ENCODE measurements at regions not wholly inside any gene's neighbourhood (a gene's known extent, or its start where the extent isn't known, plus 50 kb on each side); places are given as distances from the start of the nearest gene placed in this dataset.

DNA sequence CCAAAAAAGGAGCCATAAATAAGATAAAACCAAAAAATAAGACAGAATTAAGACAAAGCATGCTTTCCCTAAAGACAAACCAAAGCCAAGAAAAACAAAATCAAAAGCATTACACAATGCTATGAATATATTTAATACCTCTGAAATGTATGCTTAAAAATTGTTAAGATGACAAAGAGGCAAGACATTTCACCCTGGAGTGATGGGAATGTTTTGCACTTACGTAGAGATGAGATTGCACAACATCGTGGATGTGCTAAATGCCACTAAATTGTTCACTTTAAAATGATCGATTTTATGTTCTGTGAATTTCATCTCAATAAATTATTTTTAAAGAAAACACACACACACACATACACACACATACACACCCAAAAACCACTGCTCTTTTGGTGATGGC is 386.6 kb upstream of the KLHL29 start:
- no peak for TF ChIP-seq POLR2A (IDR thresholded peaks at IDR 0.05)
- TF ChIP-seq, protein P1, sequence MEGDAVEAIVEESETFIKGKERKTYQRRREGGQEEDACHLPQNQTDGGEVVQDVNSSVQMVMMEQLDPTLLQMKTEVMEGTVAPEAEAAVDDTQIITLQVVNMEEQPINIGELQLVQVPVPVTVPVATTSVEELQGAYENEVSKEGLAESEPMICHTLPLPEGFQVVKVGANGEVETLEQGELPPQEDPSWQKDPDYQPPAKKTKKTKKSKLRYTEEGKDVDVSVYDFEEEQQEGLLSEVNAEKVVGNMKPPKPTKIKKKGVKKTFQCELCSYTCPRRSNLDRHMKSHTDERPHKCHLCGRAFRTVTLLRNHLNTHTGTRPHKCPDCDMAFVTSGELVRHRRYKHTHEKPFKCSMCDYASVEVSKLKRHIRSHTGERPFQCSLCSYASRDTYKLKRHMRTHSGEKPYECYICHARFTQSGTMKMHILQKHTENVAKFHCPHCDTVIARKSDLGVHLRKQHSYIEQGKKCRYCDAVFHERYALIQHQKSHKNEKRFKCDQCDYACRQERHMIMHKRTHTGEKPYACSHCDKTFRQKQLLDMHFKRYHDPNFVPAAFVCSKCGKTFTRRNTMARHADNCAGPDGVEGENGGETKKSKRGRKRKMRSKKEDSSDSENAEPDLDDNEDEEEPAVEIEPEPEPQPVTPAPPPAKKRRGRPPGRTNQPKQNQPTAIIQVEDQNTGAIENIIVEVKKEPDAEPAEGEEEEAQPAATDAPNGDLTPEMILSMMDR (IDR thresholded peaks at IDR 0.05 in 4 of 5, conservative IDR thresholded peaks at IDR 0.05 in 1 of 5): no peak
- Histone ChIP-seq H3K27ac (no peak overlapping the region), H3K4me1 (no peaks in the 10 kb centered on the region), H3K4me3 (no peak overlapping the region), H3K27me3 (no peaks in the 10 kb centered on the region), H3K36me3 (no peaks in the 10 kb centered on the region), H3K9me3 (no peaks in the 10 kb centered on the region)
- no peak for DNase-seq
- intact Hi-C loops (cut with DNase I; ENCODE audit: low total_unique reads) (no loop called here), in situ Hi-C loops (cut with MboI; ENCODE audit: low sequenced_read_pairs in 4 of 4) (no loop called here)
- ATAC-seq: no peak

DNA sequence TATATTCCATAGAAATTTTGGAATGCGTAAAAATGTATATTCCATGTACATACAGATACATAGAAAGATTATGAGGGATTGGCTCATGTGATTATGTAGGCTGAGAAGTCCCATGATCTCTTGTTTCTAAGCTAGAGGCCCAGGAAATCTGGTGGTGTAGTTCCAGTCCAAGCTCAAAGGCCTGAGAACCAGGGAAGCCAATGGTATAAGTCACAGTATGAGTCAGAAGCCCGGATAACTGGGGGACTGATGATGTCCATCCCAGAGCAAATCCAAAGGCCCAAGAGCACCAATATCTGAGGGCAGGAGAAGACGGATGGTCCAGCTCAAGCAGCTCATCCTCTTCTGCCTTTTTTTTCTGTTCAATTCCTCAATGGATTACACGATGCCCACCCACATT is 385.0 kb upstream of the KLHL29 start:
- DNase-seq (no peak), ATAC-seq (no peak)
- Histone ChIP-seq H3K4me1 (no peaks in the 10 kb centered on the region), H3K27ac (no peak overlapping the region), H3K9me3 (no peaks in the 10 kb centered on the region), H3K27me3 (no peaks in the 10 kb centered on the region), H3K4me3 (no peak overlapping the region), H3K36me3 (no peaks in the 10 kb centered on the region)
- no peak for TF ChIP-seq POLR2A (IDR thresholded peaks at IDR 0.05)
- TF ChIP-seq, protein P1 (IDR thresholded peaks at IDR 0.05 in 4 of 5, conservative IDR thresholded peaks at IDR 0.05 in 1 of 5): no peak
- in situ Hi-C loops (cut with MboI; ENCODE audit: low sequenced_read_pairs in 4 of 4) (no loop called here), intact Hi-C loops (cut with DNase I; ENCODE audit: low total_unique reads) (no loop called here)

DNA sequence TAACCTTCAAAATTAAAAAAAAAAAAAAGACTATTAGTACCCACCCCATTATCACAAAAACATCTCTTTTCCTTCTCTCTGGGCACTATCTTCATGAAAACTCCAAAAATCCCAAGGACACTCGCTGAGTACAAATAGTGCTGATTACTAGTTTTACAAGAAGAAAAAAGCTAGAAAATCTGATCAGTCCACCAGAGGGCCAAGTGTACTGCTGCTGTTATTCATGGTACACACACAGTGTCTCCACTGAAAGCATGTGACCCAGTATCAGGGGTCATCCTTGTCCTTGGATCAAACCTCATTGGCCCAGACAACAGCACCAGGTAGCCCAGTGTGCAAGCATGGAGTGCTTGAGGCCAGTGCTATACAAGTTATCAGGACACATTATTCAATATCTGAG is 382.7 kb upstream of the KLHL29 start:
- H3K4me1 ChIP-seq: no peaks in the 10 kb centered on the region
- H3K36me3 ChIP-seq: no peaks in the 10 kb centered on the region
- intact Hi-C loops (cut with DNase I; ENCODE audit: low total_unique reads): no loop called here
- no peak overlapping the region for H3K27ac ChIP-seq
- no peak overlapping the region for H3K4me3 ChIP-seq
- H3K27me3 ChIP-seq: no peaks in the 10 kb centered on the region
- H3K9me3 ChIP-seq: no peaks in the 10 kb centered on the region
- DNase-seq: no peak
- TF ChIP-seq, protein P1 (IDR thresholded peaks at IDR 0.05 in 4 of 5, conservative IDR thresholded peaks at IDR 0.05 in 1 of 5): no peak
- TF ChIP-seq POLR2A (IDR thresholded peaks at IDR 0.05): no peak
- in situ Hi-C loops (cut with MboI; ENCODE audit: low sequenced_read_pairs in 4 of 4): no loop called here
- ATAC-seq: no peak

DNA sequence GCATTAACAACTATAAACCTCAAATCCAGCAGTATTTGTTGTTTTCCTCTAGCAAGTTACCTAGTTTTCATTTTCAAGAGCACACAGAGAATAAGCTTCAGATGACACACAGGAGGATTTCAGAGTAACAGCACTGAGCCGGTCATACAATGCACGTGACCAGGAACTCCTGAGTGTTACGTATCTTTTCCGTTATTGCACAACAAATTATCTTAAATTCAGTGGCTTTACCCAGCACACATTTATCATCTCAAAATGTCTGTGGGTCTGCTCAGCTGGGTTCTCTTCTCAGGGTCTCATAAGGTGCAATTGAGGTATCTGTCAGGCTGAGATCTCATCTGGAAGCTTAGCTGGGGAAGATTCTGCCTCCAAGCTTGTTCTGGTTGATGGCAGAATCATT is 379.5 kb upstream of the KLHL29 start:
- intact Hi-C loops (cut with DNase I; ENCODE audit: low total_unique reads): no loop called here
- in situ Hi-C loops (cut with MboI; ENCODE audit: low sequenced_read_pairs in 4 of 4): no loop called here
- TF ChIP-seq, protein P1 (IDR thresholded peaks at IDR 0.05 in 4 of 5, conservative IDR thresholded peaks at IDR 0.05 in 1 of 5): no peak
- no peak for TF ChIP-seq POLR2A (IDR thresholded peaks at IDR 0.05)
- Histone ChIP-seq H3K36me3 (no peaks in the 10 kb centered on the region), H3K27ac (no peak overlapping the region), H3K9me3 (no peaks in the 10 kb centered on the region), H3K4me3 (no peak overlapping the region), H3K27me3 (no peaks in the 10 kb centered on the region), H3K4me1 (no peaks in the 10 kb centered on the region)
- no peak for DNase-seq
- ATAC-seq: no peak

DNA sequence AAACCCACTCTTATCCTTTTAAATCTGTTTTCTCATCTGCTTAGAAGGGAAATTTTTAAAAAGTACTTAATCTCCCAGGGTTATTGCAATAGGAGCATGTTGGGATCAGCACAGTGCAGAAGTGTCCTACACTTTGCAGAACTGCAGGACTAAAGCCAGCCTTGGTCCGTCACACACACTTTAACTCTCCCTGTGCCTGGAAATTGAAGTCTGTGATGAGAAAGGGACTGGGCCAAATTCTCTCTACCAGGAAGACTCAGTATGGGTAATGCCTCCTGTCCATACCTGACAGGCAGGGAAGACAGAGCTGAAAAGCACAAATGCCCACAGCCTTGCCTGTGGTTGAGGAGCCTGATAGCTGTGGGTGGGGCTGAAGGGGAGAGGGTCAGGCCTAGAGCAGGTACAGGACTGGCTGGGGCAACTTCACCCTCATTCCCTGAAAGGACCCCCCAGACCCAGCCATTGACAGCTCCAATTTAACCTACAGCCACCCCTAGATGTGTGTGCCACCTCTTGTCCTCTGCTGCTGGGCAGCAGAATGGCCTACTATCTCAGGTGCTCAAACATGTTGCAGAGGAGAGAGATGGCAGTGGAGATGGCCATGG is 377.2 kb upstream of the KLHL29 start:
- Histone ChIP-seq H3K27me3 (no peaks in the 10 kb centered on the region), H3K9me3 (no peaks in the 10 kb centered on the region), H3K4me3 (no peak overlapping the region), H3K36me3 (no peaks in the 10 kb centered on the region), H3K27ac (no peak overlapping the region), H3K4me1 (no peaks in the 10 kb centered on the region)
- intact Hi-C loops (cut with DNase I; ENCODE audit: low total_unique reads): no loop called here
- in situ Hi-C loops (cut with MboI; ENCODE audit: low sequenced_read_pairs in 4 of 4): no loop called here
- ATAC-seq (no peak), DNase-seq (no peak)
- no peak for TF ChIP-seq POLR2A (IDR thresholded peaks at IDR 0.05)
- TF ChIP-seq, protein P1 (IDR thresholded peaks at IDR 0.05 in 4 of 5, conservative IDR thresholded peaks at IDR 0.05 in 1 of 5): no peak

Measured in gastrocnemius medialis (tissue), 4 donors.